CD4-positive, alpha-beta T cell (primary cell): ENCODE measurements at regions not wholly inside any gene's neighbourhood (a gene's known extent, or its start where the extent isn't known, plus 50 kb on each side); places are given as distances from the start of the nearest gene placed in this dataset.

Experiments
- ATAC-seq: fragments of 200-7000 bp; cut with Tn5 transposase; one replicate; pipeline ENCODE4 v1.10.0; 2022; ENCODE audit warnings: mild to moderate bottlenecking; ENCODE audit not compliant: poor library complexity
- CTCF ChIA-PET: fragments of 350-600 bp; sonication (Branson Sonifier 250); formaldehyde crosslinking; loops from one replicate; lab custom pipeline; 2021; ENCODE audit warnings: antibody characterized with exemption, inconsistent platforms; lab: Charles Lee
- POLR2A ChIA-PET: fragments of 350-600 bp; sonication (Branson Sonifier 250); formaldehyde crosslinking; loops from one replicate; lab custom pipeline; 2021; ENCODE audit warnings: antibody characterized with exemption, inconsistent platforms; lab: Charles Lee
- DNase-seq, 14 experiments: peaks; one replicate each; pipeline ENCODE4 v3.0.0-alpha.2; 2013 to 2020; ENCODE audit warnings: mixed read lengths in 2 of 14
- H3K27ac ChIP-seq, 2 donors: one replicate each; pipeline versions ENCODE4 v1.5.1 to v1.7.0; 2013; ENCODE audit warnings: low read length in 2 of 2, low read depth in 1 of 2, mild to moderate bottlenecking in 1 of 2
- H3K27me3 ChIP-seq, 2 experiments: 1 replicate in 1 of 2; 2 replicates in 1 of 2; pipeline versions ENCODE4 v1.6.1 to v1.7.0; 2013; ENCODE audit warnings: low read length in 2 of 2, control low read depth in 1 of 2, mild to moderate bottlenecking in 1 of 2, moderate library complexity in 1 of 2; ENCODE audit not compliant: insufficient read depth in 2 of 2, control insufficient read depth in 1 of 2
- H3K36me3 ChIP-seq: one replicate; pipeline ENCODE4 v1.6.1; 2013; ENCODE audit warnings: low read length, control low read depth; ENCODE audit not compliant: insufficient read depth
- H3K4me1 ChIP-seq: one replicate; pipeline ENCODE4 v1.6.1; 2013; ENCODE audit warnings: low read length, control low read depth; ENCODE audit not compliant: insufficient read depth
- H3K4me3 ChIP-seq: one replicate; pipeline ENCODE4 v1.5.1; 2013; ENCODE audit warnings: mild to moderate bottlenecking, low read length, moderate library complexity
- H3K9me3 ChIP-seq, 2 experiments: 1 replicate in 1 of 2; 2 replicates in 1 of 2; pipeline versions ENCODE4 v1.6.1 to v1.7.0; 2013; ENCODE audit warnings: low read length in 2 of 2, mild to moderate bottlenecking in 2 of 2, control low read depth in 1 of 2, moderate library complexity in 1 of 2; ENCODE audit not compliant: control insufficient read depth in 1 of 2, insufficient read depth in 1 of 2
- H3K27ac Mint-ChIP-seq: one replicate; pipeline ENCODE4 v1.8.0; 2020; ENCODE audit warnings: mixed read lengths
- H3K27me3 Mint-ChIP-seq: one replicate; pipeline ENCODE4 v1.8.0; 2021; ENCODE audit warnings: mixed read lengths
- H3K36me3 Mint-ChIP-seq: one replicate; pipeline ENCODE4 v1.8.0; 2021; ENCODE audit warnings: low read depth, mixed read lengths
- H3K4me1 Mint-ChIP-seq: one replicate; pipeline ENCODE4 v1.8.0; 2021; ENCODE audit warnings: low read depth, mixed read lengths
- H3K4me3 Mint-ChIP-seq: one replicate; pipeline ENCODE4 v1.8.0; 2020; ENCODE audit warnings: mild to moderate bottlenecking, mixed read lengths
- H3K9me3 Mint-ChIP-seq: one replicate; pipeline ENCODE4 v1.8.0; 2020; ENCODE audit warnings: mixed read lengths
- intact Hi-C, 2 experiments: fragments of 100-400 bp; cut with DNase I in 1 of 2; cut with micrococcal nuclease in 1 of 2; formaldehyde crosslinking; loops; one replicate each; pipeline versions ENCODE4 v1.15.1 to v1.9.0; 2023 to 2025; cut with DNase I, micrococcal nuclease
- TF ChIP-seq, protein P1 (sequence below): fragments of 200-600 bp; IDR thresholded peaks from one replicate; pipeline ENCODE4 v1.8.0; 2022; ENCODE audit warnings: antibody characterized with exemption, mild to moderate bottlenecking

DNA sequence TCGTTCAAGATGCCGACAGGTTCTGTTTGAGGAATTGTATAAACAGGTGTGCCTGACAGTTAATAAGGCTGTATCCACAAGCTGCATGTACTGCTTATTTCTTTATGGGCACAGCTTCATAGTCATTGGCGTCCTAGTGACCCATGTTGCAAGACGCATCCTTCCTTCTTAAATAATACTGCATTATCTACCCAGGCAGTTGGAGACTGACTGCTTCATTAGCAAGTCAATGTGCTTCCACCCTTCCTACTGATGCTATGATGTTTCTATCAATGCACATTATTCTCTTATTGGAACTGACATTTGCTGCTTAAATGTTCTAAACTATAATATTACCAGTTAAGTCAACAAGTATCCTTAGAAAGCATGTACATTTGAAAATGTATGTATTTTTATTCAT, 950.0 kb upstream of the MIR17HG start:
- DNase-seq (no peak), ATAC-seq (no peak)
- Histone ChIP-seq H3K36me3 (no peaks in the 10 kb centered on the region), H3K27ac (no peak overlapping the region), H3K27me3 (no peaks in the 10 kb centered on the region), H3K4me3 (no peak overlapping the region), H3K9me3 (peaks cover 0 to 9% of the 10 kb centered on the region in 2 experiments), H3K4me1 (no peaks in the 10 kb centered on the region)
- TF ChIP-seq, protein P1, sequence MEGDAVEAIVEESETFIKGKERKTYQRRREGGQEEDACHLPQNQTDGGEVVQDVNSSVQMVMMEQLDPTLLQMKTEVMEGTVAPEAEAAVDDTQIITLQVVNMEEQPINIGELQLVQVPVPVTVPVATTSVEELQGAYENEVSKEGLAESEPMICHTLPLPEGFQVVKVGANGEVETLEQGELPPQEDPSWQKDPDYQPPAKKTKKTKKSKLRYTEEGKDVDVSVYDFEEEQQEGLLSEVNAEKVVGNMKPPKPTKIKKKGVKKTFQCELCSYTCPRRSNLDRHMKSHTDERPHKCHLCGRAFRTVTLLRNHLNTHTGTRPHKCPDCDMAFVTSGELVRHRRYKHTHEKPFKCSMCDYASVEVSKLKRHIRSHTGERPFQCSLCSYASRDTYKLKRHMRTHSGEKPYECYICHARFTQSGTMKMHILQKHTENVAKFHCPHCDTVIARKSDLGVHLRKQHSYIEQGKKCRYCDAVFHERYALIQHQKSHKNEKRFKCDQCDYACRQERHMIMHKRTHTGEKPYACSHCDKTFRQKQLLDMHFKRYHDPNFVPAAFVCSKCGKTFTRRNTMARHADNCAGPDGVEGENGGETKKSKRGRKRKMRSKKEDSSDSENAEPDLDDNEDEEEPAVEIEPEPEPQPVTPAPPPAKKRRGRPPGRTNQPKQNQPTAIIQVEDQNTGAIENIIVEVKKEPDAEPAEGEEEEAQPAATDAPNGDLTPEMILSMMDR = no peak
- CTCF ChIA-PET = no interaction called here
- POLR2A ChIA-PET = no interaction called here
- H3K27me3 Mint-ChIP-seq = no peaks in the 10 kb centered on the region
- H3K4me3 Mint-ChIP-seq = no peak overlapping the region
- H3K27ac Mint-ChIP-seq = no peak overlapping the region
- intact Hi-C loops = no loop called here
- peaks cover 14% of the 10 kb centered on the region for H3K9me3 Mint-ChIP-seq
- H3K4me1 Mint-ChIP-seq = no peaks in the 10 kb centered on the region
- no peaks in the 10 kb centered on the region for H3K36me3 Mint-ChIP-seq

DNA sequence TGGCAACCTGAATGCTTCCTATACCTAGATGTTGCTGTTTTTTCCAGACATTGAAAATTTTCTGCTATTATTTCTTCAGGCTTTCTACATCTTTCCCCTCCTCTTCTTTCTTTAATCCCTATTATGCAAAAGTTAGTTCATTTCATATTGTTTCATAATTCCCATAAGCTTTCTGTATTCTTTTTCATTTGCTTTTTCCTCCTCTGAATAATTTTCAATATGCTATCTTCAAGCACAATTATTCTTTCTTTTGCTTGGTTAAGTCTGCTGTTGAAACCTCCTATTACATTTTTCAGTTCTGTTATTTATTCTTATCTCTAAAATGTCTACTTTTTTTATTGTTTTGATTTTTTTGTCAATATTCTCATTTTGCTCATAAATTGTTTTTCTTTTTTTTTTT, 947.1 kb upstream of the MIR17HG start:
- TF ChIP-seq, protein P1 = no peak
- ATAC-seq = no peak

DNA sequence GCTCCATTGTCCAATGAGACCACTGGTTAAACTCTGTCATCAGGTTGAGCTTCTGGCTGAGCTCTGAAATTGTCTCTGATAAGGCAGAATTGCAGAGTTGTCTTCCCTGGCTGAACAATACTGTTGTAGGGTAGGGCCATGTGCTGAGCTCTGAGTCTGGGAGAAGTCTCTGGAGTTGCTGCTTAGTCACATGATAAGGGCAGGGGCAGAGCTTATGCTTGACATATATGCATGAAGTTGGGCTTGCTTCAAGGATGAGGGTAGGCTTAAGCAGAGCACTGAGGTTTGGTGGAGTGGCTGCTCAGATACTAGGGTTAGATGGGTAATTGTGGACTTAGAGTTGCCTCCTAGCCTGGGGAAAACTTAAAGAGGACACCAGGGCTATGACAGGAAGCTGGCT, 946.3 kb upstream of the MIR17HG start:
- ChIA-PET POLR2A (no interaction called here), CTCF (no interaction called here)
- H3K36me3 Mint-ChIP-seq = no peaks in the 10 kb centered on the region
- intact Hi-C loops = no loop called here
- TF ChIP-seq, protein P1 = no peak
- Histone ChIP-seq H3K4me1 (no peaks in the 10 kb centered on the region), H3K9me3 (peaks cover 0 to 23% of the 10 kb centered on the region in 2 experiments), H3K36me3 (no peaks in the 10 kb centered on the region), H3K4me3 (no peak overlapping the region), H3K27me3 (no peaks in the 10 kb centered on the region), H3K27ac (no peak overlapping the region)
- no peaks in the 10 kb centered on the region for H3K4me1 Mint-ChIP-seq
- H3K27ac Mint-ChIP-seq = no peak overlapping the region
- no peak for DNase-seq
- no peak overlapping the region for H3K4me3 Mint-ChIP-seq
- H3K27me3 Mint-ChIP-seq = no peaks in the 10 kb centered on the region
- peaks cover 12% of the 10 kb centered on the region for H3K9me3 Mint-ChIP-seq
- no peak for ATAC-seq

More for the DNA sequence above, 947.1 kb upstream of the MIR17HG start:
- no peak overlapping the region for H3K27ac ChIP-seq
- H3K36me3 Mint-ChIP-seq = no peaks in the 10 kb centered on the region
- H3K4me3 ChIP-seq = no peak overlapping the region
- H3K9me3 ChIP-seq = peaks cover 0 to 23% of the 10 kb centered on the region in 2 experiments
- no peaks in the 10 kb centered on the region for H3K36me3 ChIP-seq
- H3K4me3 Mint-ChIP-seq = no peak overlapping the region
- H3K27me3 Mint-ChIP-seq = no peaks in the 10 kb centered on the region
- H3K27ac Mint-ChIP-seq = no peak overlapping the region
- ChIA-PET POLR2A (no interaction called here), CTCF (no interaction called here)
- peaks cover 12% of the 10 kb centered on the region for H3K9me3 Mint-ChIP-seq
- no peak for DNase-seq
- H3K4me1 ChIP-seq = no peaks in the 10 kb centered on the region
- H3K4me1 Mint-ChIP-seq = no peaks in the 10 kb centered on the region
- intact Hi-C loops = no loop called here
- no peaks in the 10 kb centered on the region for H3K27me3 ChIP-seq
